ENCODE measurements at regions not wholly inside any gene's neighbourhood (a gene's known extent, or its start where the extent isn't known, plus 50 kb on each side); places are given as distances from the start of the nearest gene placed in this dataset.

DNA sequence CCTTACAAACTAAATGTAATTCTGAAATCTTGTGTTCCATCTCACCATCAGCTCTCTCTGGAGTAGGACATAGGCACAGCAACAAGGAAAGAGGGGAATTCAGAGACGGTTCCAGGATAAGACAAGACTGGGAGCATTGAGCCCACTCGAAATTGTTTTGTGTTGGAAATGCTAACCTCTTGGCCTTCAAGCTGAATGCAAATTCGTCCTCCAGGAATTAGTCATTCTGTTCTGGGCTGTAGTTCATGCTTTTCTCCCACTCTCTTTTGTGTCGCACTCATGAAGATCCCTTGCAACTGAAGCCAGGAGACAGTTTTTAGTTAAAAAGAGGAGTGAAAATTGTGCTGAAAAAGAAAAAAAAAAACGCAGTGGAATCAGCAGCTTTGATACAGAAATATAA lies 121.7 kb upstream of the SEMA6A start:
- no peak overlapping the region for H3K27ac ChIP-seq
- H3K27me3 ChIP-seq: no peaks in the 10 kb centered on the region
- no peaks in the 10 kb centered on the region for H3K4me1 ChIP-seq
- H3K4me3 ChIP-seq: no peak overlapping the region
- no peaks in the 10 kb centered on the region for H3K9me3 ChIP-seq
- H3K36me3 ChIP-seq: no peaks in the 10 kb centered on the region
- WGBS: 32% methylated on average over 5 of the region's 5 CpGs
- TF ChIP-seq POLR2A (IDR thresholded peaks at IDR 0.05): no peak
- no peak for DNase-seq (ENCODE audit: low spot score in 2 of 2)

DNA sequence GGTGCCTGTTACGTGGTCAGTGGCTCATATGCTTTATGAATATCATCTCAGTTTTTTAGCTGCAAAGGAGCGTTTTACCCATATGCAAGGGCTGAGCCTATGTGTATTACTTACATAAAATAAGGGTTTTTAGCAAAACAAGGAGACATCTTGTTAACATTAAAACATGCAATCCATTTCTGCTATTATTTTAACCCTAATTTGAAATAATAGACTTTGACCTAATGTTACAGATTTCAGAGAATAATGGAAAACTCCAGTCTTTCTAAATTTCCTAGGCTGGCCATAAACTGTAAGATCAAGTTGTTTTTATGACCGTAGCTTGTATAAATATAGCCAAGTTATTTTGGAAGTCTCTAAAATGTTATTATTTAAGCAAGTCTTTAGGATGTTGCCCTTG lies 121.1 kb upstream of the SEMA6A start:
- TF ChIP-seq, protein P1, sequence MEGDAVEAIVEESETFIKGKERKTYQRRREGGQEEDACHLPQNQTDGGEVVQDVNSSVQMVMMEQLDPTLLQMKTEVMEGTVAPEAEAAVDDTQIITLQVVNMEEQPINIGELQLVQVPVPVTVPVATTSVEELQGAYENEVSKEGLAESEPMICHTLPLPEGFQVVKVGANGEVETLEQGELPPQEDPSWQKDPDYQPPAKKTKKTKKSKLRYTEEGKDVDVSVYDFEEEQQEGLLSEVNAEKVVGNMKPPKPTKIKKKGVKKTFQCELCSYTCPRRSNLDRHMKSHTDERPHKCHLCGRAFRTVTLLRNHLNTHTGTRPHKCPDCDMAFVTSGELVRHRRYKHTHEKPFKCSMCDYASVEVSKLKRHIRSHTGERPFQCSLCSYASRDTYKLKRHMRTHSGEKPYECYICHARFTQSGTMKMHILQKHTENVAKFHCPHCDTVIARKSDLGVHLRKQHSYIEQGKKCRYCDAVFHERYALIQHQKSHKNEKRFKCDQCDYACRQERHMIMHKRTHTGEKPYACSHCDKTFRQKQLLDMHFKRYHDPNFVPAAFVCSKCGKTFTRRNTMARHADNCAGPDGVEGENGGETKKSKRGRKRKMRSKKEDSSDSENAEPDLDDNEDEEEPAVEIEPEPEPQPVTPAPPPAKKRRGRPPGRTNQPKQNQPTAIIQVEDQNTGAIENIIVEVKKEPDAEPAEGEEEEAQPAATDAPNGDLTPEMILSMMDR (IDR thresholded peaks at IDR 0.05): no peak
- no peak for TF ChIP-seq POLR2AphosphoS5 (IDR thresholded peaks at IDR 0.05)
- TF ChIP-seq EP300 (IDR thresholded peaks at IDR 0.05): no peak
- TF ChIP-seq POLR2A (IDR thresholded peaks at IDR 0.05): no peak
- no peak for DNase-seq (ENCODE audit: low spot score in 2 of 2)
- WGBS: 77% methylated on average over 3 of the region's 3 CpGs
- no peaks in the 10 kb centered on the region for H3K36me3 ChIP-seq
- H3K27ac ChIP-seq: no peak overlapping the region
- no peak overlapping the region for H3K4me3 ChIP-seq
- no peaks in the 10 kb centered on the region for H3K27me3 ChIP-seq
- no peaks in the 10 kb centered on the region for H3K9me3 ChIP-seq
- no peaks in the 10 kb centered on the region for H3K4me1 ChIP-seq

DNA sequence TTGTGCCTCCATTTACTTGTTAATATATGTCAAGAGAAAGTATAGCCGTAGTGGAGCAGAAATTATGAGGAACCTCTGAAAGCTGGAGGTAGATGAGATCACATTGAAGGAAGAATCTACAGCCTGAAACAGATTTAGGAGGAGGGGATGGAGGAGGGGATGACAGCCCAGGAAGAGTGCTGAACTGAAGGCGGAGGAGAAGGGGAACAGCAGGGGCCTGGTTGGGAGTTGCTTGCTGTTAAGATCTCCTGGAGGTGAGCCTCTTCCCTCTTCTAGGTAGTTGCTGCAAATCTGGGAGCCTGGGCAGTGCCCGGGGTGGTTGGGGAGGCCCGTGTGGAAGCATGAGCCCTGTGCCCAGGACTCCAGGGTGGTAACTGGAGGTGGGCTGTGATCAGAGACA lies 111.8 kb upstream of the SEMA6A start:
- no peaks in the 10 kb centered on the region for H3K9me3 ChIP-seq
- H3K27ac ChIP-seq: no peak overlapping the region
- TF ChIP-seq, protein P1 (IDR thresholded peaks at IDR 0.05): no peak
- TF ChIP-seq POLR2A (IDR thresholded peaks at IDR 0.05): no peak
- no peak for TF ChIP-seq EP300 (IDR thresholded peaks at IDR 0.05)
- no peak for TF ChIP-seq POLR2AphosphoS5 (IDR thresholded peaks at IDR 0.05)
- H3K4me3 ChIP-seq: no peak overlapping the region
- WGBS: 89% methylated on average over 4 of the region's 4 CpGs
- H3K4me1 ChIP-seq: no peaks in the 10 kb centered on the region
- no peak for DNase-seq (ENCODE audit: low spot score in 2 of 2)
- no peaks in the 10 kb centered on the region for H3K36me3 ChIP-seq
- H3K27me3 ChIP-seq: no peaks in the 10 kb centered on the region

DNA sequence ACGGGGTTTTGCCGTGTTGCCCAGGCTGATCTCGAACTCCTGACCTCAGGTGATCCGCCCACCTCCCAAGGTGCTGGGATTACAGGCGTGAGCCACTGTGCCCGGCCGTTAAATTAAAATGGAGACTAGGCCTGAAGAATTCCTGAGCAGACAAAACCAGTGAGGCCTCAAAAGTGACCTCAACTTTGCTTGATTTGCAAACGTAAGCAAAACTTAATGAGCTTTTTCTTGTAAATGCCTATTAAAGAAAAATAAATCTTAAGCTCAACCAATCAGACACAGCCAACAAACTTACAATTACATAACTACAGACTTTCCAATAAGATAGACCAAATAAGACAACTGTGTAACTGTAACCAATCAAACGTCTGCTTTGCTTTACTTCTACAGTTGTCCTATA lies 111.3 kb upstream of the SEMA6A start:
- H3K4me3 ChIP-seq: no peak overlapping the region
- H3K4me1 ChIP-seq: no peaks in the 10 kb centered on the region
- H3K27ac ChIP-seq: no peak overlapping the region
- TF ChIP-seq, protein P1 (IDR thresholded peaks at IDR 0.05): no peak
- TF ChIP-seq EP300 (IDR thresholded peaks at IDR 0.05): no peak
- no peak for TF ChIP-seq POLR2AphosphoS5 (IDR thresholded peaks at IDR 0.05)
- no peaks in the 10 kb centered on the region for H3K36me3 ChIP-seq
- H3K27me3 ChIP-seq: no peaks in the 10 kb centered on the region
- H3K9me3 ChIP-seq: no peaks in the 10 kb centered on the region
- DNase-seq (ENCODE audit: low spot score in 2 of 2): no peak
- WGBS: 89% methylated on average over 9 of the region's 9 CpGs

DNA sequence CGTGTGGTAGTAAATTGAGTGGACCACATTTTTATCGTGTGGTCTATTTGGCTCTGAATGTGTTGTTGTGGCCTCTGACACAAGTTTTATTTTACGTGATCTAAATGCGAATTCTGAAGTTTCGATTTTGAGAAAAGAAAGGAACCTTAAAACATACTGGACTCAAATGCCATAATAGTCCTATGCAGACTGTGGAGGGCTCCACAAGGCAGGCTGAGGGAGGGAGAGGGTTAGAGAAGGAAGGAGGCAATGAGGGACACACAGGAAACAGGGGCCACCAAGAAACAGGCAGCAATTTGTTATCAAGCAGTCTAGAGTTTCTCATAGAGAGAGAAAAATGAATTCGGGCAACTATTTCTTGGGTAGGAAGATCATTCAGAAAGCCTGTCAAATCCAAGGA lies 110.4 kb upstream of the SEMA6A start:
- TF ChIP-seq POLR2AphosphoS5 (IDR thresholded peaks at IDR 0.05) (no peak), EP300 (IDR thresholded peaks at IDR 0.05) (no peak), POLR2A (IDR thresholded peaks at IDR 0.05) (no peak)
- TF ChIP-seq, protein P1 (IDR thresholded peaks at IDR 0.05): no peak
- H3K27me3 ChIP-seq: no peaks in the 10 kb centered on the region
- WGBS: 89% methylated on average over 6 of the region's 6 CpGs
- no peaks in the 10 kb centered on the region for H3K9me3 ChIP-seq
- no peaks in the 10 kb centered on the region for H3K36me3 ChIP-seq
- DNase-seq (ENCODE audit: low spot score in 2 of 2): no peak
- H3K27ac ChIP-seq: no peak overlapping the region
- H3K4me1 ChIP-seq: no peaks in the 10 kb centered on the region
- no peak overlapping the region for H3K4me3 ChIP-seq

DNA sequence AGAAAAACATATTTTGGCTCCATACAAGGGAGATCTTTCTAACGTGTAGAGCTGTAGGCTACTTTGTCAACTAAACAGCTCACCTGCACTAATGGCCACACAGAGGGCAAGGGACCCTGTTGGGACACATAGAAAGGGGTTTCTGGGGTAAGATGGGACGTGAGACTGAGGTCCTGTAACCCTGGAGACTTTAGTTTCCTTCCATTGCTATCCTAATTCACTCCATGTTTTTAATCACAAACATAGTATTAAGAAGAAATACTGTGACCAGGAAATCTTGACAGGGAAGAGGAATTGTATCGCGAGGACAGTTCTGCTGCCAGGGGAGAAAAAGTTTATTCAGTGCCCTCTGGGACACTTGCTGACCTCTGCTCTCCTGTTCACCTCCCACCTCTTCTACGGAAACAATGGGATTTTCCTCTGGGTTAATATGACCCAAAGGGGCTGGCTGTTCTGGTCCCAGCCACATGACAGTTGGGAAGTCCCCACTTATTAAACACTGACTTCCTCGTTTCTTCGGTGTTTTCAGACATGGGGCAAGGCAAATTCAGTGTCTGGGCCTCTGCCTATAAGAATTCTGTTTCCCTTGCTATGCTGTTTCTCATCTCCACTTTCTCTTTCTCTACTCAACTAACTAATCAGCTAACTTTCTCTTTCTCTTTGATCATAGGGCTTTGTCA lies 106.9 kb upstream of the SEMA6A start:
- TF ChIP-seq, protein P1 (IDR thresholded peaks at IDR 0.05): no peak
- no peak for TF ChIP-seq POLR2A (IDR thresholded peaks at IDR 0.05)
- no peak for TF ChIP-seq EP300 (IDR thresholded peaks at IDR 0.05)
- TF ChIP-seq POLR2AphosphoS5 (IDR thresholded peaks at IDR 0.05): no peak
- H3K9me3 ChIP-seq: no peaks in the 10 kb centered on the region
- no peaks in the 10 kb centered on the region for H3K36me3 ChIP-seq
- H3K4me3 ChIP-seq: no peak overlapping the region
- no peak overlapping the region for H3K27ac ChIP-seq
- H3K4me1 ChIP-seq: no peaks in the 10 kb centered on the region
- no peaks in the 10 kb centered on the region for H3K27me3 ChIP-seq
- no peak for DNase-seq (ENCODE audit: low spot score in 2 of 2)
- WGBS: 68% methylated on average over 7 of the region's 7 CpGs
